ENCODE measurements at regions not wholly inside any gene's neighbourhood (a gene's known extent, or its start where the extent isn't known, plus 50 kb on each side); places are given as distances from the start of the nearest gene placed in this dataset.

DNA sequence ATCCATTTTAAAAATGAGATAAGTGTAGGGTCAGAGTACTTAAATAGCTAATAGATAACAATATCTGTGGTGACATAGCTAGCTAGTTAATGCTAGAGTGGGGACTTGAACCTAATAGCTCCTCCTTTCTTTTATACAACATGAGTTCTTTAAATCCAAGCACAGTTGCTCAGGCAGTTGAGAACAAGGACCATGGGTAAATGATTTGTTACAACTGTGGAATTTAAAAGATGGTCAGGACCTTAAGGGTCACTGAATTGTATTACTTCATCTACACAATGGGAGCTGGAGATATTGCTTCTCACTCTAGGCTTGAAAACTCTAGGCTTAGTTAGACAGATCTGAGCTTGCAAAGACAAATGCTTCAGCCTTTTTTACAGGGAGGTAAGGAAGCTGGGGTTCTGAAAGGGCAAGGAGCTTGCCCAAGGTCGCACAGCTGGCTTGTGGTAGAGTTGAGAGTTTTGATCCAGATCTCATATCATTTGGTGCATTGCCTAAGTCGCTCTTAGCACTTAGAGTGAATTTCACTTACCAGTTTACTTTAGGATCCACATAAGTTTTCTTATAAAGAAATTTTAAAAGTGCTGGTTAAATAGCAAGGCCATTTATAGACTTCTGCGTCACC, 90.2 kb downstream of the EDEM1 start:
- TF ChIP-seq, protein P1, sequence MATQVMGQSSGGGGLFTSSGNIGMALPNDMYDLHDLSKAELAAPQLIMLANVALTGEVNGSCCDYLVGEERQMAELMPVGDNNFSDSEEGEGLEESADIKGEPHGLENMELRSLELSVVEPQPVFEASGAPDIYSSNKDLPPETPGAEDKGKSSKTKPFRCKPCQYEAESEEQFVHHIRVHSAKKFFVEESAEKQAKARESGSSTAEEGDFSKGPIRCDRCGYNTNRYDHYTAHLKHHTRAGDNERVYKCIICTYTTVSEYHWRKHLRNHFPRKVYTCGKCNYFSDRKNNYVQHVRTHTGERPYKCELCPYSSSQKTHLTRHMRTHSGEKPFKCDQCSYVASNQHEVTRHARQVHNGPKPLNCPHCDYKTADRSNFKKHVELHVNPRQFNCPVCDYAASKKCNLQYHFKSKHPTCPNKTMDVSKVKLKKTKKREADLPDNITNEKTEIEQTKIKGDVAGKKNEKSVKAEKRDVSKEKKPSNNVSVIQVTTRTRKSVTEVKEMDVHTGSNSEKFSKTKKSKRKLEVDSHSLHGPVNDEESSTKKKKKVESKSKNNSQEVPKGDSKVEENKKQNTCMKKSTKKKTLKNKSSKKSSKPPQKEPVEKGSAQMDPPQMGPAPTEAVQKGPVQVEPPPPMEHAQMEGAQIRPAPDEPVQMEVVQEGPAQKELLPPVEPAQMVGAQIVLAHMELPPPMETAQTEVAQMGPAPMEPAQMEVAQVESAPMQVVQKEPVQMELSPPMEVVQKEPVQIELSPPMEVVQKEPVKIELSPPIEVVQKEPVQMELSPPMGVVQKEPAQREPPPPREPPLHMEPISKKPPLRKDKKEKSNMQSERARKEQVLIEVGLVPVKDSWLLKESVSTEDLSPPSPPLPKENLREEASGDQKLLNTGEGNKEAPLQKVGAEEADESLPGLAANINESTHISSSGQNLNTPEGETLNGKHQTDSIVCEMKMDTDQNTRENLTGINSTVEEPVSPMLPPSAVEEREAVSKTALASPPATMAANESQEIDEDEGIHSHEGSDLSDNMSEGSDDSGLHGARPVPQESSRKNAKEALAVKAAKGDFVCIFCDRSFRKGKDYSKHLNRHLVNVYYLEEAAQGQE (IDR thresholded peaks at IDR 0.05; ENCODE audit: borderline replicate concordance), result no peak
- TF ChIP-seq, protein P2, sequence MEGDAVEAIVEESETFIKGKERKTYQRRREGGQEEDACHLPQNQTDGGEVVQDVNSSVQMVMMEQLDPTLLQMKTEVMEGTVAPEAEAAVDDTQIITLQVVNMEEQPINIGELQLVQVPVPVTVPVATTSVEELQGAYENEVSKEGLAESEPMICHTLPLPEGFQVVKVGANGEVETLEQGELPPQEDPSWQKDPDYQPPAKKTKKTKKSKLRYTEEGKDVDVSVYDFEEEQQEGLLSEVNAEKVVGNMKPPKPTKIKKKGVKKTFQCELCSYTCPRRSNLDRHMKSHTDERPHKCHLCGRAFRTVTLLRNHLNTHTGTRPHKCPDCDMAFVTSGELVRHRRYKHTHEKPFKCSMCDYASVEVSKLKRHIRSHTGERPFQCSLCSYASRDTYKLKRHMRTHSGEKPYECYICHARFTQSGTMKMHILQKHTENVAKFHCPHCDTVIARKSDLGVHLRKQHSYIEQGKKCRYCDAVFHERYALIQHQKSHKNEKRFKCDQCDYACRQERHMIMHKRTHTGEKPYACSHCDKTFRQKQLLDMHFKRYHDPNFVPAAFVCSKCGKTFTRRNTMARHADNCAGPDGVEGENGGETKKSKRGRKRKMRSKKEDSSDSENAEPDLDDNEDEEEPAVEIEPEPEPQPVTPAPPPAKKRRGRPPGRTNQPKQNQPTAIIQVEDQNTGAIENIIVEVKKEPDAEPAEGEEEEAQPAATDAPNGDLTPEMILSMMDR (IDR thresholded peaks at IDR 0.05; ENCODE audit: poor library complexity, severe bottlenecking), result no peak
- TF ChIP-seq POLR2AphosphoS5 (IDR thresholded peaks at IDR 0.05) (no peak), MXI1 (conservative IDR thresholded peaks at IDR 0.05; ENCODE audit: poor library complexity, severe bottlenecking) (no peak), EP300 (conservative IDR thresholded peaks at IDR 0.05; ENCODE audit: poor library complexity, severe bottlenecking) (no peak), EZH2 (IDR thresholded peaks at IDR 0.05; ENCODE audit: borderline replicate concordance, insufficient read depth, low read length, poor library complexity, severe bottlenecking) (no peak), TAF1 (IDR thresholded peaks at IDR 0.05; ENCODE audit: low read depth) (no peak), RAD21 (conservative IDR thresholded peaks at IDR 0.05) (no peak)
